ENCODE measurements at regions not wholly inside any gene's neighbourhood (a gene's known extent, or its start where the extent isn't known, plus 50 kb on each side); places are given as distances from the start of the nearest gene placed in this dataset.

- TF ChIP-seq FUS (optimal IDR thresholded peaks at IDR 0.05; ENCODE audit: low read depth, low read length) (no peak), HINFP (tag; conservative IDR thresholded peaks at IDR 0.05; ENCODE audit: low read depth) (no peak), MECOM (CRISPR knock-in tag; IDR thresholded peaks at IDR 0.05) (peak; percentile 68), ZSCAN29 (IDR thresholded peaks at IDR 0.05) (0 out of 2 replicates have a peak, but pooled peaks have one; percentile 35), RBFOX2 (IDR thresholded peaks at IDR 0.05; ENCODE audit: low read depth, low read length) (peak; percentile 43; the same call in 1 of the 2 replicates), NR2F6 (CRISPR knock-in tag; IDR thresholded peaks at IDR 0.05) (no peak), DPF2 (IDR thresholded peaks at IDR 0.05) (no peak; the same call in 1 of the 2 replicates), ZNF398 (CRISPR knock-in tag; IDR thresholded peaks at IDR 0.05) (no peak), SP1 (CRISPR knock-in tag; IDR thresholded peaks at IDR 0.05) (no peak; the same call in 1 of the 2 replicates), SRSF9 (IDR thresholded peaks at IDR 0.05; ENCODE audit: borderline replicate concordance, low read depth, low read length) (no peak), TAF1 (IDR thresholded peaks at IDR 0.05; ENCODE audit: control insufficient read depth, extremely low read depth, insufficient read depth, low read length, severe bottlenecking) (no peak), CSDE1 (IDR thresholded peaks at IDR 0.05) (no peak), ARID2 (IDR thresholded peaks at IDR 0.05) (peak; percentile 84), E2F3 (CRISPR knock-in tag; IDR thresholded peaks at IDR 0.05) (no peak), TAF9B (IDR thresholded peaks at IDR 0.05; ENCODE audit: partially characterized antibody) (no peak), JUN (IDR thresholded peaks at IDR 0.05; ENCODE audit: borderline replicate concordance, low read depth, low read length) (no peak), JUN (CRISPR knock-in tag; IDR thresholded peaks at IDR 0.05; ENCODE audit: borderline replicate concordance) (no peak), SMARCE1 (IDR thresholded peaks at IDR 0.05) (peak; percentile 59; the same call in 1 of the 2 replicates), SRSF7 (optimal IDR thresholded peaks at IDR 0.05; ENCODE audit: low read depth, low read length) (no peak), GATAD2A (IDR thresholded peaks at IDR 0.05) (no peak), WHSC1 (IDR thresholded peaks at IDR 0.05; ENCODE audit: low read length) (no peak), HOXB6 (CRISPR knock-in tag; IDR thresholded peaks at IDR 0.05; ENCODE audit: borderline replicate concordance) (no peak), ELF1 (tag; IDR thresholded peaks at IDR 0.05) (no peak)
- TF ChIP-seq, protein P1, sequence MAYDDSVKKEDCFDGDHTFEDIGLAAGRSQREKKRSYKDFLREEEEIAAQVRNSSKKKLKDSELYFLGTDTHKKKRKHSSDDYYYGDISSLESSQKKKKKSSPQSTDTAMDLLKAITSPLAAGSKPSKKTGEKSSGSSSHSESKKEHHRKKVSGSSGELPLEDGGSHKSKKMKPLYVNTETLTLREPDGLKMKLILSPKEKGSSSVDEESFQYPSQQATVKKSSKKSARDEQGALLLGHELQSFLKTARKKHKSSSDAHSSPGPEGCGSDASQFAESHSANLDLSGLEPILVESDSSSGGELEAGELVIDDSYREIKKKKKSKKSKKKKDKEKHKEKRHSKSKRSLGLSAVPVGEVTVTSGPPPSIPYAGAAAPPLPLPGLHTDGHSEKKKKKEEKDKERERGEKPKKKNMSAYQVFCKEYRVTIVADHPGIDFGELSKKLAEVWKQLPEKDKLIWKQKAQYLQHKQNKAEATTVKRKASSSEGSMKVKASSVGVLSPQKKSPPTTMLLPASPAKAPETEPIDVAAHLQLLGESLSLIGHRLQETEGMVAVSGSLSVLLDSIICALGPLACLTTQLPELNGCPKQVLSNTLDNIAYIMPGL (CRISPR knock-in tag; IDR thresholded peaks at IDR 0.05) = peak; percentile 78; the same call in 1 of the 2 replicates
- TF ChIP-seq, protein P2, sequence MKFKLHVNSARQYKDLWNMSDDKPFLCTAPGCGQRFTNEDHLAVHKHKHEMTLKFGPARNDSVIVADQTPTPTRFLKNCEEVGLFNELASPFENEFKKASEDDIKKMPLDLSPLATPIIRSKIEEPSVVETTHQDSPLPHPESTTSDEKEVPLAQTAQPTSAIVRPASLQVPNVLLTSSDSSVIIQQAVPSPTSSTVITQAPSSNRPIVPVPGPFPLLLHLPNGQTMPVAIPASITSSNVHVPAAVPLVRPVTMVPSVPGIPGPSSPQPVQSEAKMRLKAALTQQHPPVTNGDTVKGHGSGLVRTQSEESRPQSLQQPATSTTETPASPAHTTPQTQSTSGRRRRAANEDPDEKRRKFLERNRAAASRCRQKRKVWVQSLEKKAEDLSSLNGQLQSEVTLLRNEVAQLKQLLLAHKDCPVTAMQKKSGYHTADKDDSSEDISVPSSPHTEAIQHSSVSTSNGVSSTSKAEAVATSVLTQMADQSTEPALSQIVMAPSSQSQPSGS (CRISPR knock-in tag; IDR thresholded peaks at IDR 0.05) = no peak
Measured at GRCh38 chr1:204806943-204807687, 63.5 kb upstream of the NFASC start (continued).
